MCF 10A (cell line): ENCODE measurements at regions not wholly inside any gene's neighbourhood (a gene's known extent, or its start where the extent isn't known, plus 50 kb on each side); places are given as distances from the start of the nearest gene placed in this dataset.
A peak's percentile ranks its signal among the peaks of the same experiment; 100 is the strongest.

ENCODE experiments used
- BruUV-seq: library from RNA; stranded (reverse); fragments of 400-500 nt; replicated peaks from 2 replicates; lab custom pipeline; 2021; lab: Mats Ljungman, UMichigan
- CTCF ChIA-PET: fragments of 300-600 bp; sonication (Branson Sonifier 250); formaldehyde crosslinking; extraction: SDS; loops from one replicate; lab custom pipeline; 2021; ENCODE audit warnings: antibody characterized with exemption, inconsistent platforms; lab: Yijun Ruan, JAX
- POLR2A ChIA-PET: fragments of 300-600, 350-650 bp; sonication (Branson Sonifier 250); formaldehyde crosslinking; extraction: SDS; loops from one replicate; lab custom pipeline; 2020; ENCODE audit warnings: antibody characterized with exemption, inconsistent platforms; lab: Yijun Ruan, JAX
- DNase-seq: peaks from one replicate; pipeline ENCODE4 v3.0.0-alpha.2; 2018; ENCODE audit not compliant: unreplicated experiment
- H3K27ac Mint-ChIP-seq: one replicate; pipeline ENCODE4 v1.8.0; 2022; ENCODE audit warnings: mild to moderate bottlenecking, low read depth, mixed read lengths; ENCODE audit not compliant: unreplicated experiment
- H3K27me3 Mint-ChIP-seq: one replicate; pipeline ENCODE4 v1.8.0; 2022; ENCODE audit warnings: mixed read lengths; ENCODE audit not compliant: insufficient read depth, unreplicated experiment
- H3K36me3 Mint-ChIP-seq: one replicate; pipeline ENCODE4 v1.8.0; 2022; ENCODE audit warnings: mild to moderate bottlenecking, moderate library complexity, mixed read lengths; ENCODE audit not compliant: insufficient read depth, unreplicated experiment
- H3K4me1 Mint-ChIP-seq: one replicate; pipeline ENCODE4 v1.8.0; 2022; ENCODE audit warnings: mixed read lengths; ENCODE audit not compliant: insufficient read depth, unreplicated experiment
- H3K4me3 Mint-ChIP-seq: one replicate; pipeline ENCODE4 v1.8.0; 2022; ENCODE audit warnings: mild to moderate bottlenecking, moderate library complexity, mixed read lengths; ENCODE audit not compliant: unreplicated experiment
- H3K9me3 Mint-ChIP-seq: one replicate; pipeline ENCODE4 v1.8.0; 2022; ENCODE audit warnings: mixed read lengths; ENCODE audit not compliant: unreplicated experiment
- CTCF ChIP-seq: fragments of 200-600 bp; IDR thresholded peaks from one replicate; pipeline ENCODE4 v1.8.0; 2022; ENCODE audit warnings: antibody characterized with exemption, mild to moderate bottlenecking; ENCODE audit not compliant: unreplicated experiment
- intact Hi-C: fragments of 100-400 bp; cut with micrococcal nuclease; formaldehyde crosslinking; loops from 2 replicates; pipeline ENCODE4 v1.14.1; 2022

- peaks cover 34% of the 10 kb centered on the region for H3K4me1 Mint-ChIP-seq
- H3K27ac Mint-ChIP-seq = peak overlapping the region; percentile 94
- no TSS peak for BruUV-seq
- H3K9me3 Mint-ChIP-seq = no peaks in the 10 kb centered on the region
- POLR2A ChIA-PET = interaction anchor here (0.7 to 1.2 kb wide), 2 partner anchors 17 to 110 kb away, joined by 3 read pairs; no protein-coding TSS in a partner anchor
- intact Hi-C loops = no loop called here
- H3K27me3 Mint-ChIP-seq = no peaks in the 10 kb centered on the region
- CTCF ChIA-PET = interaction anchor here (0.6 to 2.1 kb wide), 7 partner anchors 10 to 112 kb away, joined by 3 to 13 read pairs (median 3); no protein-coding TSS in a partner anchor
- DNase-seq = peak; percentile 92
- TF ChIP-seq CTCF = no peak
- H3K36me3 Mint-ChIP-seq = peaks cover 10% of the 10 kb centered on the region
- peak overlapping the region; percentile 24 for H3K4me3 Mint-ChIP-seq
Measured at GRCh38 chr2:216555274-216555673, 56.6 kb downstream of the RPL37A start.

- DNase-seq = no peak
- ChIA-PET CTCF (no interaction called here), POLR2A (interaction anchor here (0.8 kb wide), 1 partner anchor 109 kb away, joined by 3 read pairs; no protein-coding TSS in a partner anchor)
- TF ChIP-seq CTCF = no peak
- peak overlapping the region; percentile 94 for H3K27ac Mint-ChIP-seq
- no peaks in the 10 kb centered on the region for H3K27me3 Mint-ChIP-seq
- H3K9me3 Mint-ChIP-seq = no peaks in the 10 kb centered on the region
- intact Hi-C loops = no loop called here
- peaks cover 24% of the 10 kb centered on the region for H3K4me1 Mint-ChIP-seq
- H3K36me3 Mint-ChIP-seq = peaks cover 13% of the 10 kb centered on the region
- no TSS peak for BruUV-seq
- H3K4me3 Mint-ChIP-seq = no peak overlapping the region
Measured at GRCh38 chr2:216556202-216556601, 57.6 kb downstream of the RPL37A start.

- H3K4me3 Mint-ChIP-seq = no peak overlapping the region
- intact Hi-C loops = no loop called here
- DNase-seq = no peak
- ChIA-PET POLR2A (no interaction called here), CTCF (interaction anchor here (0.6 to 1.1 kb wide), 5 partner anchors 10 to 110 kb away, joined by 3 to 6 read pairs (median 3); no protein-coding TSS in a partner anchor)
- peak overlapping the region; percentile 31 for H3K27ac Mint-ChIP-seq
- H3K27me3 Mint-ChIP-seq = no peaks in the 10 kb centered on the region
- no TSS peak for BruUV-seq
- no peak for TF ChIP-seq CTCF
- H3K9me3 Mint-ChIP-seq = no peaks in the 10 kb centered on the region
- H3K4me1 Mint-ChIP-seq = peaks cover 13% of the 10 kb centered on the region
- peaks cover 13% of the 10 kb centered on the region for H3K36me3 Mint-ChIP-seq
Measured at GRCh38 chr2:216557413-216557812, 58.8 kb downstream of the RPL37A start.

GRCh38 chr2:216557820-216558219, 59.2 kb downstream of the RPL37A start:
- no TSS peak for BruUV-seq
- CTCF ChIA-PET = interaction anchor here (0.8 to 1.1 kb wide), 3 partner anchors 35 to 110 kb away, joined by 3 to 4 read pairs (median 3); no protein-coding TSS in a partner anchor
- no peaks in the 10 kb centered on the region for H3K27me3 Mint-ChIP-seq
- intact Hi-C loops = no loop called here
- H3K4me3 Mint-ChIP-seq = no peak overlapping the region
- no peak overlapping the region for H3K27ac Mint-ChIP-seq
- peaks cover 13% of the 10 kb centered on the region for H3K4me1 Mint-ChIP-seq
- peaks cover 13% of the 10 kb centered on the region for H3K36me3 Mint-ChIP-seq
- no peak for TF ChIP-seq CTCF
- no peak for DNase-seq
- no peaks in the 10 kb centered on the region for H3K9me3 Mint-ChIP-seq
- POLR2A ChIA-PET = no interaction called here
